HG03280 (cell line): ENCODE measurements at regions not wholly inside any gene's neighbourhood (a gene's known extent, or its start where the extent isn't known, plus 50 kb on each side); places are given as distances from the start of the nearest gene placed in this dataset.

ENCODE experiments used
- ATAC-seq: cut with Tn5 transposase; IDR thresholded peaks from one replicate; pipeline ENCODE4 v1.9.1; 2021; ENCODE audit warnings: mild to moderate bottlenecking, moderate library complexity; ENCODE audit not compliant: unreplicated experiment

- ATAC-seq: no peak
Observed at GRCh38 chr10:107616463-107617410, 452.2 kb upstream of the SORCS1 start.

DNA sequence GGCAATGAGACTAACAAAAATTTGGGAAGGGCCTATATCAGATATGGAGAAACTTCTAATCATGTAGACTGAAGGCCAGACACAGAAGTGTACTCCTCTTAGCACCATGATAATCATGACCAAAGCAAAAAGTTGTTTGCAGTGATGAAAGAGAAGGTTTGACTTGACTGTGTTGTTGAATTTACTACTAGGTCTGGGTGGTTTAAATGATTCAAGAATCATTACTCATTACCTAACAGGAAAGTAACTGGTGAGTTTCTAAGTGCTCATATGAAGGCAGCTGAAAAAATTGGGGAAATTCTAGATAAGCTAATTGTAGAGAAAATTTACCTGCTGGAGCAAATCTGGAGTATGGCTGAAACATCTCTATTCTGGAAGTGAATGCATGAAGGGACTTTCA lies 451.5 kb upstream of the SORCS1 start:
- no peak for ATAC-seq

- no peak for ATAC-seq
Observed at GRCh38 chr10:107614939-107615685, 450.6 kb upstream of the SORCS1 start.

- ATAC-seq: no peak
Observed at GRCh38 chr10:107611115-107611514, 446.6 kb upstream of the SORCS1 start.

DNA sequence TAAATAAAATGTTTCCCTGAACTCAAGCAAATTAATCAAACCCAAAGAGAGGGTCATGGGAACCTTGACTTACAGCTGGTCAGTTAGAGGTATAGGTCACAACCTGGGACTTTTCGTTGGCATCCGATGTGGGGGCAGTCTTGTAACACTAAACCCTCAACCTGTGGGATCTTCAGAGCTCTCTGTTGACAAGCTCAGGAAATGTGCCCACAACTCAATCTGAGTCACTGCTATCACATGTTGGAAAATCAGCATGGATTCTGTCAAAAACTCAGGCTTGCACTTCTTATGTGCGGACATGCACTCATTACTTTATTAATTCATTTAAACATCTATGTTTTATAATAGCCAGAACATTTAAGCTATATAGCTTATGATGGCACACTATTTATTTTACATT lies 424.6 kb upstream of the SORCS1 start:
- ATAC-seq: no peak

GRCh38 chr10:107585630-107586029 lies 421.1 kb upstream of the SORCS1 start:
- no peak for ATAC-seq

GRCh38 chr10:107583974-107584373 lies 419.5 kb upstream of the SORCS1 start:
- ATAC-seq: no peak

GRCh38 chr10:107579970-107580369 lies 415.5 kb upstream of the SORCS1 start:
- ATAC-seq: no peak

DNA sequence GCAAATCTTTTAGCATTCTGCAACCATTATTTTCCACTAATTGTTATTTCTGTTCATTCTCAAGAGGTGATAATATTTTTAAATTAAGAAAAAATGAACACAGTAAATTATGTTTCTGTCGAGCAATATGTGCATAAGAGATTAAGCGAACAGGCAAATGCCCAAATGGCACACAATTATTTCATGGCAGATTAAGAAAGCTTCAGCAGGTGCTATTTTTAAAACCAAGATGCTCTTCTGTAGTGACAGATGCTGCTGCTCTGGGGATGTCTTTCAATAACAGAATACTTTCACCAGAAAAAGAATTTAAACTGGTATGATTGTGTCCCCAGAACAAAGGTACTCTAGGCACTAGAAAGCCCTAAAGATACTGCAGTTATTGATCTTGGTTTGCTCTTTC lies 412.7 kb upstream of the SORCS1 start:
- ATAC-seq: no peak

DNA sequence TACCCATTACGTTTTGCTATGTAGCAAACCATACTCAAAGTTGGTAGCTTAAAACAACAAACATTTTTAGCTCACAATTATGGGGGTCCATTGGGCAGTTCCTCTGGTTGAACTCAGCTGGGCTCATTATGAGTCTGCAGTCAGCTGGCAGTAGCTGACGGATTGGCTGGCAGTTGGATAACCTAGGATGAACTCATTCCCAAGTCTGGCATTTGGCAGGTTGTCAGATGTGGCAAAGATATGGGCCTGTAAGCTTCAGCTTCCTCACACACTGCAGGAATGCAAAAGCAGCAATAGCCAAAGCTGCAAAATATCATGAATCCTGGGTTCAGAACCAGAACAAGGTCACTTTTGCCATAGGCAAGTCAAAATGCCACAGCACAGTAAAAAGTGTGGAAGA lies 412.2 kb upstream of the SORCS1 start:
- ATAC-seq: no peak

DNA sequence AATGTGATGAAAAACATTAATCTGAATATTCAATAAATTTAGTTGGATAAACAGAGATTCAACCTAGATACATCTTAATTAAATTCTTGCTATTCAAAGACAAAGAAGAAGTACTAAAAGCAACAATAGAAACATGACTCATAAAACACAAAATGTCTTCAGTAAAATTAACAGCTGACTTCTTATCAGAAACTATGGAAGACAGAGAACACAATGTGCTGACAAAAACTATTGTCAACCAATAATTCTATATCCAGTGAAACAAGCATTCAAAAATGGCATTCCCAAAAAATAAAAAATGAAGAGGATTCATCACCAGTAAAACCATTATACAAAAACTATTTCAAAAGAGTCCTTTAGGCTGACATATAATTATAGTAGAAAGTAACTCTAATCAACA lies 400.5 kb upstream of the SORCS1 start:
- ATAC-seq: no peak

DNA sequence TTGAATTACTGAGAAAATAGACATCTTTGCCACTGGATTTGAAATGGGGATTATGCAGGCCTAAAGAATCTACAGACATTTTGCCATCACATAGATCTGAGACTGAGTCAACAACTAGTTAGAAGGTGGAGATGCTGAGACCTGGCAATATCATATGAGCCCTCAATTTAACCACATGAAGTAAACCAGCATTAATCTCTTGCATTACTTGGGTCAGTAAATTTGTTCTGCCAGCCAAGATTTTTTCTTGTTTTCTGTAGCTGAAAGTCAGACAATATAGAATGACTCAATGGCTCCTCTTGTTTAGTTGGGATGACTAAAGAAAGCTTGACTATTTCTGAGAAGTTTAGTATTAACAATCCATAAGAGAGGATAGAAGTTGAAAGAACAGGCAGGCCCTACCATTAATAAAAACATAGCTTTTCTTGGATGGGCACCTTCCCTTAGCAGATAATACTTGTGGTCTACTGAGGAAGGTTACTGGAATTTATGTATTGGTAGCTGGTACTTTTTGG lies 396.7 kb upstream of the SORCS1 start:
- no peak for ATAC-seq

- ATAC-seq: no peak
Observed at GRCh38 chr10:107557916-107558315, 393.4 kb upstream of the SORCS1 start.

- no peak for ATAC-seq
Observed at GRCh38 chr10:107554333-107554732, 389.8 kb upstream of the SORCS1 start.

GRCh38 chr10:107553470-107553869 lies 389.0 kb upstream of the SORCS1 start:
- no peak for ATAC-seq

DNA sequence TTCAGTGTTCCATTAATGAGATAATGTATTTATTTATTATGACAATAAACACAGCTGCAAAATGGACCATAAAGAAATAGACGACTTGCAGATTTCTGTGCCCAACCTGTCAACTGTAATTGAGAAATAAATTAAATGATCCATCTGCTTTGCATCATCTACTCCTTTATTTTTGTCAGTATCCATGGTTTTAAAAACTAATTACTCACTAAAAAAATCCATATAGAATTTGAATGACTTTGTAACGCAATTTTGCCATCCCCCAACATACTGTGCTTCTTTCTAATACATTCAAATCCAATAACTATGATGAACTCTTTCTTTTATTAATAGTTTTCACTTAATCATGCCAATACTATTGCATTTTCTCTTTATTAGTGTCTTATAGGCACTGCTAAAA lies 388.5 kb upstream of the SORCS1 start:
- no peak for ATAC-seq

DNA sequence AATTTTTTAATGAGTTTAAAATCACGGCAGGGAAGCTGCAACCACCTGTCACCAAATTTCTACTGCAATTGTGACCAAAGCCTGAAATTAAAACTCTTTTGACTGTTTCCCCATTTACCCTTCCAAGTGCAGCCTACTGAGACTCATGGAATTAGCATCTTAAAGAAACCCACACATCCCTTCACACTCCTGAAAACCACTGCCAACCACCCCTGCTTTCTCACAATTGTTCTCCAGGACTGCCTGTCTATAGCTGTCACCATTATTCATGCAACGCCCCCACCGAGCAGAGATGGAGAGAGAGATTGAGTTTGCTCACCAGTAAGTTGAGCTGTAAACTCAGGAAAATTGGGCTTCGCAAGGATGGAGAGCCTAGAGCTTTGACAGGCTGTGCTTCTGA lies 383.8 kb upstream of the SORCS1 start:
- no peak for ATAC-seq

DNA sequence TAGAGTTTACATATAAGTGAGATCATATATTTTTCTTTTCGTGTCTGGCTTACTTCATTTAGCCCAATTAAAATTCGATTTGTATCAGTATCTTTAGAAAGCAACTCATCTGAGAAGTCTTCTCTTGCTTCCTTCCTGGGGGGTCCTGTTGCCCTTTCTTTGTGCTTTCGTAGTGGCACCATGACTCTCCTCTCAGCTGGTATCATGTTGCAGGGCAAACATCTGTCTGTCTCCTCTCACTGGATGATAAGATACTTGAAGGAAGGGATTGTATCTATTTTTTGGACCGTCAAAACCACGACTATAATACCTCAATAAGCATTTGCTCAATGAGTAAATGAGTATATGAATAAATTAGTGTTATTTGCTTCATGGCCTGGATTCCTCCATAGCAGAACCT lies 382.5 kb upstream of the SORCS1 start:
- ATAC-seq: no peak

GRCh38 chr10:107546284-107546683 lies 381.8 kb upstream of the SORCS1 start:
- ATAC-seq: no peak

DNA sequence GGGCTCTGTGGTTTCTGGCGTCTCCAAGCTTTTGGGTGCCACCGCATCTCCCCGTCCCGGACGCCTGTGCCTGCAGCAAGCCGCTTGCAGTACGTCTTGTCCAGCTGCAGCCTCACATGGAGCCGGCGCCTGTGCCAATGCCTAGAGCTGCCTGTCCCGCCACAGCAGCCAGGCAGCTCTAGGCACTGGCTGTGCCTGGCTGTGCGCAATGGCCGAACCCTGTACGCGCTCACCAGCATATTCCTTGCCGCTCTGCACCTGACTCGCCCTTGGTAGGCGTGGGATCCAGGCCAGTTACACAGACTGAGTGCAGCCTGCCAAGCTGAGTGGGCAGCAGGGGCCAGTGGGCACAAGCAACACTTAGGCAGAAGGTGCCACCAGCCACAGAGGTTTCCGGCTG lies 381.2 kb upstream of the SORCS1 start:
- no peak for ATAC-seq

DNA sequence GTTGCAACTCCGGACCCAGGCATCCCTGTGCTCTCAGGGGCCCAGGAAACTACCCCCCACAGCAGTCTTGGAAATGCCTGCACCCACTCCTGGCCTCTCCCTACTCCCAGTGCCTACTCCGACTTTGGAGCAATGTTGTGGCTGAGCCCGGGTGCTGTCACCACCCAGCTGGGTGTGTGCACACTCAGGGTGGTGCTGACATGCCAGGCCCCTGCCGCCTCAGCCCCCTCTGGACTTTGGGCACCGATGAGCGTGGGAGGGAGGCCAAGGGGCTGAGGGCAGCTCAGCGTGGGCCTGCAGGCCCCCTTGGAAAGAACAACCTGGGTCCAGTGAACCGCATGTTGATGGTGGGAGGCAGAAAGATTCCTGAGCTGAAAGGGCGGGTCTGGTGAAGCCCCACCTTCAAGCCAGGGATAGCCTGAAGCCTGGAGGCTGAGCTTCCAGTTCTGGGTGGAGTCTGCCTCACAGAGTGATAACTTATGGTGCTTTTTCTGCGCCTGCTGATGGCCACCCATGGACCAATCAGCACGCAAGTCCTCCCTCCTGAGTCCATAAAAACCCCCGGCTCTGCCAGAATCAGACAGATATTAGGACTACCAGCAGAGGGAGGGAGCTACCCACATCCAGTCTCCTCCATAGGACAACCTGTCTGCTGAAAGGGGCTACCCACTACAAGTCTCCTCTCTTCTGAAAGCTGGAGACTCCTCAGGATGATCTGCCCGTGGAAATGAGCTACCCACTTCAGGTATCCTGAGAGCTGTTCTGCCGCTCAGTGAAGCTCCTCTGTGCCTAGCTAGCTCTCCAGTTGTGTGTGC lies 380.4 kb upstream of the SORCS1 start:
- ATAC-seq: no peak
